GM19240 (cell line): ENCODE measurements at regions not wholly inside any gene's neighbourhood (a gene's known extent, or its start where the extent isn't known, plus 50 kb on each side); places are given as distances from the start of the nearest gene placed in this dataset.

Experiments used
- DNase-seq: peaks from one replicate; pipeline ENCODE4 v3.0.0; 2011; ENCODE audit warnings: low spot score; ENCODE audit not compliant: insufficient read length

- no peak for DNase-seq
These were observed 870.7 kb upstream of the ADGRL2 start for GRCh38 chr1:80929868-80930508.

- no peak for DNase-seq
These were observed 874.2 kb upstream of the ADGRL2 start for GRCh38 chr1:80926531-80926930.

- DNase-seq, result no peak
These were observed 875.5 kb upstream of the ADGRL2 start for GRCh38 chr1:80925130-80925805.

- no peak for DNase-seq
These were observed 876.4 kb upstream of the ADGRL2 start for GRCh38 chr1:80924290-80924689.

- DNase-seq, result no peak
These were observed 877.8 kb upstream of the ADGRL2 start for GRCh38 chr1:80922906-80923305.

GRCh38 chr1:80919426-80919825 is 881.3 kb upstream of the ADGRL2 start:
- DNase-seq, result no peak

- no peak for DNase-seq
These were observed 882.4 kb upstream of the ADGRL2 start for GRCh38 chr1:80918380-80918779.

GRCh38 chr1:80917826-80918225 is 882.9 kb upstream of the ADGRL2 start:
- no peak for DNase-seq

- DNase-seq, result no peak
These were observed 883.5 kb upstream of the ADGRL2 start for GRCh38 chr1:80917225-80917624.

GRCh38 chr1:80915491-80915890 is 885.2 kb upstream of the ADGRL2 start:
- no peak for DNase-seq

GRCh38 chr1:80910426-80910825 is 890.3 kb upstream of the ADGRL2 start:
- DNase-seq, result no peak

GRCh38 chr1:80909172-80909784 is 891.5 kb upstream of the ADGRL2 start:
- no peak for DNase-seq

- no peak for DNase-seq
These were observed 903.9 kb upstream of the ADGRL2 start for GRCh38 chr1:80896781-80897356.

- DNase-seq, result no peak
These were observed 905.8 kb upstream of the ADGRL2 start for GRCh38 chr1:80894921-80895320.

- DNase-seq, result no peak
These were observed 907.6 kb upstream of the ADGRL2 start for GRCh38 chr1:80893115-80893514.

- DNase-seq, result no peak
These were observed 908.2 kb upstream of the ADGRL2 start for GRCh38 chr1:80892539-80892938.

- no peak for DNase-seq
These were observed 908.9 kb upstream of the ADGRL2 start for GRCh38 chr1:80891871-80892270.

- no peak for DNase-seq
These were observed 918.2 kb upstream of the ADGRL2 start for GRCh38 chr1:80882553-80882952.

- no peak for DNase-seq
These were observed 922.4 kb upstream of the ADGRL2 start for GRCh38 chr1:80878343-80878742.

GRCh38 chr1:80876035-80876434 is 924.7 kb upstream of the ADGRL2 start:
- DNase-seq, result no peak

- no peak for DNase-seq
These were observed 931.4 kb upstream of the ADGRL2 start for GRCh38 chr1:80869299-80869698.

GRCh38 chr1:80847904-80848303 is 952.8 kb upstream of the ADGRL2 start:
- DNase-seq, result no peak
